ENCODE measurements at regions not wholly inside any gene's neighbourhood (a gene's known extent, or its start where the extent isn't known, plus 50 kb on each side); places are given as distances from the start of the nearest gene placed in this dataset.

- H3K36me3 Mint-ChIP-seq (ENCODE audit: low read depth, unreplicated experiment) = no peaks in the 10 kb centered on the region
- H3K9me3 Mint-ChIP-seq (ENCODE audit: unreplicated experiment) = no peaks in the 10 kb centered on the region
- H3K4me3 Mint-ChIP-seq (ENCODE audit: unreplicated experiment) = no peak overlapping the region
- DNase-seq (ENCODE audit: low spot score) = no peak
- no peak for TF ChIP-seq CTCF (IDR thresholded peaks at IDR 0.05; ENCODE audit: unreplicated experiment)
- no peak overlapping the region for H3K27ac Mint-ChIP-seq (ENCODE audit: unreplicated experiment)
- no peaks in the 10 kb centered on the region for H3K27me3 Mint-ChIP-seq (ENCODE audit: unreplicated experiment)
- peaks cover 11% of the 10 kb centered on the region for H3K4me1 Mint-ChIP-seq (ENCODE audit: unreplicated experiment)
Measured at GRCh38 chr1:235025422-235025984, 103.1 kb downstream of the TOMM20 start.

- no peaks in the 10 kb centered on the region for H3K9me3 Mint-ChIP-seq (ENCODE audit: unreplicated experiment)
- H3K27ac Mint-ChIP-seq (ENCODE audit: unreplicated experiment) = peak overlapping the region; percentile 52
- DNase-seq (ENCODE audit: low spot score) = no peak
- no peaks in the 10 kb centered on the region for H3K27me3 Mint-ChIP-seq (ENCODE audit: unreplicated experiment)
- no peaks in the 10 kb centered on the region for H3K36me3 Mint-ChIP-seq (ENCODE audit: low read depth, unreplicated experiment)
- peaks cover 11% of the 10 kb centered on the region for H3K4me1 Mint-ChIP-seq (ENCODE audit: unreplicated experiment)
- no peak for TF ChIP-seq CTCF (IDR thresholded peaks at IDR 0.05; ENCODE audit: unreplicated experiment)
- no peak overlapping the region for H3K4me3 Mint-ChIP-seq (ENCODE audit: unreplicated experiment)
Measured at GRCh38 chr1:235024711-235025421, 103.8 kb downstream of the TOMM20 start.

GRCh38 chr1:235023711-235024439 lies 104.8 kb downstream of the TOMM20 start:
- DNase-seq (ENCODE audit: low spot score) = no peak
- Mint-ChIP-seq H3K4me3 (ENCODE audit: unreplicated experiment) (no peak overlapping the region), H3K27me3 (ENCODE audit: unreplicated experiment) (no peaks in the 10 kb centered on the region), H3K9me3 (ENCODE audit: unreplicated experiment) (no peaks in the 10 kb centered on the region), H3K36me3 (ENCODE audit: low read depth, unreplicated experiment) (no peaks in the 10 kb centered on the region), H3K27ac (ENCODE audit: unreplicated experiment) (no peak overlapping the region), H3K4me1 (ENCODE audit: unreplicated experiment) (peaks cover 11% of the 10 kb centered on the region)
- no peak for TF ChIP-seq CTCF (IDR thresholded peaks at IDR 0.05; ENCODE audit: unreplicated experiment)

- no peak overlapping the region for H3K4me3 Mint-ChIP-seq (ENCODE audit: unreplicated experiment)
- H3K27me3 Mint-ChIP-seq (ENCODE audit: unreplicated experiment) = no peaks in the 10 kb centered on the region
- no peaks in the 10 kb centered on the region for H3K36me3 Mint-ChIP-seq (ENCODE audit: low read depth, unreplicated experiment)
- peaks cover 11% of the 10 kb centered on the region for H3K4me1 Mint-ChIP-seq (ENCODE audit: unreplicated experiment)
- DNase-seq (ENCODE audit: low spot score) = no peak
- TF ChIP-seq CTCF (IDR thresholded peaks at IDR 0.05; ENCODE audit: unreplicated experiment) = no peak
- no peaks in the 10 kb centered on the region for H3K9me3 Mint-ChIP-seq (ENCODE audit: unreplicated experiment)
- H3K27ac Mint-ChIP-seq (ENCODE audit: unreplicated experiment) = no peak overlapping the region
Measured at GRCh38 chr1:235022981-235023710, 105.5 kb downstream of the TOMM20 start.
